ENCODE measurements at regions not wholly inside any gene's neighbourhood (a gene's known extent, or its start where the extent isn't known, plus 50 kb on each side); places are given as distances from the start of the nearest gene placed in this dataset.

DNA sequence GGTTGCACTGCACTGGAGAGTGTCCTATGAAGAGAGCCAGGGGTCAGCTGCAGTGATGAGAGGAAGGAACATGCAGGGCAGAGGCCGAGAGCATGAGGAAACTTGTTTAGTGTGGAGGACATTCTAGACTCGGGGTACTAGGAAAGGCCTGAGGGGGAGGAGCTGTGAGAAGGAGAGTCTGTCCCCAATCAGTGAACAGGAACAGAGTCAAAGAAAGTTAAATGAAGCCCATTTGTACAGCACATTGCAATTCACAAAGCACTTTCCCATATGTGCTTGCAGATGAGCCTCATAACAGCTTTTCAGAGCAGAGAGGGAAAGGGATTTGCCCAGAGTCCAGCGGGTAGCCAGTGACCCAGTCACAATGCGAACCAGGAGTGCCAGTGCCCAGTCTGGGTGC lies 83.4 kb downstream of the NAV1 start:
- TF ChIP-seq CTCF (conservative IDR thresholded peaks at IDR 0.05; ENCODE audit: low read depth in 2 of 2), result no peak
- no peak for TF ChIP-seq EZH2 (IDR thresholded peaks at IDR 0.05; ENCODE audit: low read depth, unreplicated experiment)
- TF ChIP-seq, protein P1, sequence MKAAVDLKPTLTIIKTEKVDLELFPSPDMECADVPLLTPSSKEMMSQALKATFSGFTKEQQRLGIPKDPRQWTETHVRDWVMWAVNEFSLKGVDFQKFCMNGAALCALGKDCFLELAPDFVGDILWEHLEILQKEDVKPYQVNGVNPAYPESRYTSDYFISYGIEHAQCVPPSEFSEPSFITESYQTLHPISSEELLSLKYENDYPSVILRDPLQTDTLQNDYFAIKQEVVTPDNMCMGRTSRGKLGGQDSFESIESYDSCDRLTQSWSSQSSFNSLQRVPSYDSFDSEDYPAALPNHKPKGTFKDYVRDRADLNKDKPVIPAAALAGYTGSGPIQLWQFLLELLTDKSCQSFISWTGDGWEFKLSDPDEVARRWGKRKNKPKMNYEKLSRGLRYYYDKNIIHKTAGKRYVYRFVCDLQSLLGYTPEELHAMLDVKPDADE (IDR thresholded peaks at IDR 0.05), result no peak
- no peak for TF ChIP-seq EZH2phosphoT487 (IDR thresholded peaks at IDR 0.05; ENCODE audit: unreplicated experiment)
- TF ChIP-seq JUNB (IDR thresholded peaks at IDR 0.05; ENCODE audit: unreplicated experiment), result no peak
- TF ChIP-seq POLR2AphosphoS5 (IDR thresholded peaks at IDR 0.05; ENCODE audit: low read depth), result no peak
- TF ChIP-seq, protein P2, sequence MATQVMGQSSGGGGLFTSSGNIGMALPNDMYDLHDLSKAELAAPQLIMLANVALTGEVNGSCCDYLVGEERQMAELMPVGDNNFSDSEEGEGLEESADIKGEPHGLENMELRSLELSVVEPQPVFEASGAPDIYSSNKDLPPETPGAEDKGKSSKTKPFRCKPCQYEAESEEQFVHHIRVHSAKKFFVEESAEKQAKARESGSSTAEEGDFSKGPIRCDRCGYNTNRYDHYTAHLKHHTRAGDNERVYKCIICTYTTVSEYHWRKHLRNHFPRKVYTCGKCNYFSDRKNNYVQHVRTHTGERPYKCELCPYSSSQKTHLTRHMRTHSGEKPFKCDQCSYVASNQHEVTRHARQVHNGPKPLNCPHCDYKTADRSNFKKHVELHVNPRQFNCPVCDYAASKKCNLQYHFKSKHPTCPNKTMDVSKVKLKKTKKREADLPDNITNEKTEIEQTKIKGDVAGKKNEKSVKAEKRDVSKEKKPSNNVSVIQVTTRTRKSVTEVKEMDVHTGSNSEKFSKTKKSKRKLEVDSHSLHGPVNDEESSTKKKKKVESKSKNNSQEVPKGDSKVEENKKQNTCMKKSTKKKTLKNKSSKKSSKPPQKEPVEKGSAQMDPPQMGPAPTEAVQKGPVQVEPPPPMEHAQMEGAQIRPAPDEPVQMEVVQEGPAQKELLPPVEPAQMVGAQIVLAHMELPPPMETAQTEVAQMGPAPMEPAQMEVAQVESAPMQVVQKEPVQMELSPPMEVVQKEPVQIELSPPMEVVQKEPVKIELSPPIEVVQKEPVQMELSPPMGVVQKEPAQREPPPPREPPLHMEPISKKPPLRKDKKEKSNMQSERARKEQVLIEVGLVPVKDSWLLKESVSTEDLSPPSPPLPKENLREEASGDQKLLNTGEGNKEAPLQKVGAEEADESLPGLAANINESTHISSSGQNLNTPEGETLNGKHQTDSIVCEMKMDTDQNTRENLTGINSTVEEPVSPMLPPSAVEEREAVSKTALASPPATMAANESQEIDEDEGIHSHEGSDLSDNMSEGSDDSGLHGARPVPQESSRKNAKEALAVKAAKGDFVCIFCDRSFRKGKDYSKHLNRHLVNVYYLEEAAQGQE (IDR thresholded peaks at IDR 0.05; ENCODE audit: unreplicated experiment), result no peak
- no peak for TF ChIP-seq ZNF331 (CRISPR knock-in tag; IDR thresholded peaks at IDR 0.05; ENCODE audit: low read depth)
- no peak for TF ChIP-seq ZNF114 (CRISPR knock-in tag; IDR thresholded peaks at IDR 0.05)
